HG03108 (cell line): ENCODE measurements at regions not wholly inside any gene's neighbourhood (a gene's known extent, or its start where the extent isn't known, plus 50 kb on each side); places are given as distances from the start of the nearest gene placed in this dataset.

ENCODE experiments used
- ATAC-seq: cut with Tn5 transposase; IDR thresholded peaks from one replicate; pipeline ENCODE4 v1.9.1; 2021; ENCODE audit warnings: moderate library complexity; ENCODE audit not compliant: unreplicated experiment

DNA sequence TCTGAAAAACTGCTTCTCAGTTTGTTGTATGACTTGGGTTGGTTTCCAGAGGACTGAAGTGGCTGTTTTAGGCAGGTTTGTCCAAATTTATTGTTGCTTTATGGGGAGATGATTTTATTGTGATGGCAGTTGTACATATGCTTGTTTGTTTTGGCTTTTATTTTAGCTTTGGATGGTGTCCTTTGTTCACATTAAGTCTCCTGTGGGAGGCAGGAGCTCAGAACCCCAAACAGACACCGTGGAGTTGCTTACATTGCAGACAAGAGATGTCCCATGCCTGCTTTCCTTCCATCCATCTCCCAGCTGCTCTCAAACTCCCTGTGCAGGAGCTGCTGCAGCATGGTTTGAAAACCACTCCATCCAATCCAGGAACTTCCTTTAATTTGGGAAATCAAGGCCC, 414.7 kb downstream of the LPIN1 start:
- ATAC-seq: no peak

DNA sequence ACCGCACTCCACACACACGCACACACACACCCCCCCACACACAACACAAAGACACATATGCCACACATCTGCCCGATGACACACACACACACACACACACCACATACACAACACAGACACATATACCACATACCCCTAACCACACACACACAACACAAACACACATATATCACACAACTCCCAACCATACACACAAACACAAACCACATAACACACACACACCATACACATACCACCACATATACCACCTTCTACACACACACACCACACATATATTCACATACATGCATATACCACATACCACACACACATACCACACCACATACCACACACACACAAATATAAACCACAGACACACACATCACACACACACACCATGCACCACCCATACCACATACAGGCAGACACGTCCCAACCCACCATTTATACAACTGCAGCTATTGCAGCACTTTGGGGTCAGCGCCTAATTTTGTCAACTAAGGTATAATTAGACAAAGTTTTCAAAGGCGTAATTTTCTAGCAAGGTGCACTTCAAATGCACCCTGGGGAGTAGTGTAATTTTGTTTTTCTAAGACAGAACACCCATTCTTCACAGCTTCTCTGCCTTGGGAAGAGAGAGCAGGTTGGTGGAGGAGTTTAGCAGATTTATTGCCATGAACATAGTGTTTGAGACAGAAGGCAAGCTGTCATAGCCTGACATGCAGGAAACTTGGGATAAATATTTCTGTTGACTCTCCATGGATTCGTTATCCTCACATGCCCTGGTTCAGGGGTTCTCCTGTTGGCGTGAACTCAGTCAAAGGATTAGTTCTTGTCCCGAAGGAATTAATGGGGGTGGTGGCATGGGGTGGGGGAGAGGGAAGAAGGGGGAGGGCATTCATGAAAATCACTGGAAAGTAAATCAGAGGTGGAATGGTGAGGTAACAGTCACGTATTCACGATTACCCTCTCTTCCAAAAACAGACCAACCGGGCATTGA, 416.1 kb downstream of the LPIN1 start:
- ATAC-seq: no peak

DNA sequence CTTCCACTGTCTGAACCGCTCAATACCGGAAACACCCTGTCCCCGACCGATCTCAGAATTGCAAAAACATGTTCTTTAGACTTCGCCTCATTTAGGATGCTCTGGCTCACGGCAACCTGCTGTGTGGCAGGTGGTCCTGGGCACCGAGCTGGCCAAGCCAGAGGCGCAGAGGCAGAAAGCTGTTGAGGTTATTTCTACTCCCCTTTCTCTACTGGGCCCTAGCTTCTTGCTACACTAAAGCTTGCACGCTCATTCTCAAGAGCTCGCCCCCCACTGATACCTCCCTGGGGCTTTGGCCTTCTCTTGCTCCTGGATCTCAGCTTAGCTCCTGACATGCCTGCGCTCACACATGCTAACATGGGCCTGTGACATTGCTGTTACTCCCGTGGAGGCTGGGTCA, 417.4 kb downstream of the LPIN1 start:
- ATAC-seq: no peak

DNA sequence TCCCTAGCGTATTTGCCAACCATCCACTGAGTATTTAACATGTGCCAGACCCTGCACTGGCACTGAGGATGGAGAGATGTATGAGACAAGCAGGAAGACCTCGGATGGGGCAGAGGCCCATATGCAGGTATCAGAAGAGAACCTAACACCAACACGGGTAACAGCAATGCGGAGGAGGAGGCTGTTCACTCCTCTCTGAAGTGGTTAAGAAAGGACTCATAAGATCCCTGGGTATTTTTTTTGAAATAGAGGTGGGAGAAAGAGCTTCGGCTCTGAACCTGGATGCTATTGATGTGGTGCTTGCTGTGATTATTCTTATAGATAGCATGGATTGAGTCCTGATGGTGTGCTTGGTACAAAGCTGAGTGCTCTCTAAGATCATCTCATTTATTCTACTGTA, 418.3 kb downstream of the LPIN1 start:
- no peak for ATAC-seq

DNA sequence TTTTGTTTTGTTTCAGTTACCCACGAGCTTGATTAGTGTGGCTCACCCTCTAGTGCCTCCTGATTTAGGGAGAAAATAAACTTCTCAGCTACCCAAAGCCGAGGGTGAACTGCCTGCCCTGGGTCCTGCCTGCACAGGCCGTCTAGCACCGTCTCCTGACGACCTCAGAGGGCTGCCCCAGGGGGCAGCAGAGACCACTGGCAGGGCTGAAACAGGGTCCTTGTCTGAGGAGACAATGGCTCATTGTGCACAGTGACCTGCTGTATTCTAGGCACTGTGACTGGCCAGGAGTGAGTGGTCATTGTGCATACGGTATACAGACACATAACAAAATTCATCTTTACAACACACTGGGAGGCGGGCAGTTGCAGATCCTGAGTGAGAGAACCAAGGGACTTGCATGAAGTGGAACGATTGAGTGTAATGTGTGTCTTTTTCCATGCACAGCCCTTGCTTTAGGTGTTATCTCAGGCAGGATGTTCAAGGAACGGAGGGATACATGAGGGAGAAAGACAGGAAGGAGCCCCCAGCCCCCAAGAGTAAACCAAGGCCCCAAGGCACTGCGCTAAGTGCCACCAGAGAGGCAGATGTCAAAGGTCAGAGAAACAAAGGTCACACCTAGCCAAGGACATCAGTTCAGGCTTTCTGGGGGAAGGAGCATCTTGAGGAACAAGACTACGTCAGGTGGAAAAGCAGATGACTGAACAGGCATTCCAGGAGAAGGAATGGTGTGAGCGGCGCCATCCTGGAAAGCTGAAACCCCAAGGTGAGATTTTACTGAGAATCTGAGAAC, 421.3 kb downstream of the LPIN1 start:
- no peak for ATAC-seq

DNA sequence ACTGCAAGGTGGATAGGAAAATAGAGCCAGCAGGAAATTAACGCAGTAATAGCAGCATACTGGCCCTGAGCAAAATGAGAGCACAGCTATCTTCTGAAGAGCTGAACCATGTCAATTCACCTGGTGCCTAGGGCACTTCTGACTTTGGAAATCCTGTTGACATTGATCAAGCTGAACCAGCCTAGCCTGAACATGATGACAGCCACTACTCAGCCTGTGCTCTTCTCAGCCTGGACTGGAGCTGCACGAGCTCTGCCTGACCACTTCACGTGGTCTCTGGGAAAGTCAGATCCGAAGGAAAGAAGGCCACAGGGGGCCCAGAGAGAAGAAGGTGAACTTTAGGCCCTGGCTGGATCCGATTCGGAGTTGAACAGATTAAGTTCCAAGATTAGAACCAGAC, 421.9 kb downstream of the LPIN1 start:
- no peak for ATAC-seq

DNA sequence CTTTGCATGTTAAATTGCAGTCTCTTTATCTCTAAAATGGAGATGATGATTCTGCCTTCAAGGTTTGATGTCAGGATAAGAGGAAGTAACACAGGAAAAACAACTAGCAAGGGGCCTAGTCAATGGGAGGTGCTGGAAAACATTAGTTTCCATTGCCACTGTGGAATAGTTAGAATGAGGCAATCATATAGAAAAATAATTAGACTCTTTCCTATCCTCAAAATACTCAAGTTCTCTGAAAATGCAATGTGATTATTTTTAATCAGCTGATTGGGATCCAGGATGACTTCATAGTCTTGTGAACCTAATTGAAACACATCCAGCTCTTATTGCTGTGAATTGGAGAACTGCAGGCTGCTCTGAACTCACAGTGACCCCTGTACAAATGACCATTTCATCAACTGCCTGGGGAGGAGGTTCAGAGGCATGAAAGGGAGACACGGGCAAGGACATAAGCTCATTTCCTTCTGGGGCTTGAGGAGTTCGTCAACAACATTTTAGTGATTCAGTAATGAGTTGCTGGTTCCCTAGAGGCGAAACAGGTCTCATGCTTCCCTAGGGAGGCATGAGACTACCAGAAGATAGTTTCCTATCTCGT, 422.5 kb downstream of the LPIN1 start:
- no peak for ATAC-seq

DNA sequence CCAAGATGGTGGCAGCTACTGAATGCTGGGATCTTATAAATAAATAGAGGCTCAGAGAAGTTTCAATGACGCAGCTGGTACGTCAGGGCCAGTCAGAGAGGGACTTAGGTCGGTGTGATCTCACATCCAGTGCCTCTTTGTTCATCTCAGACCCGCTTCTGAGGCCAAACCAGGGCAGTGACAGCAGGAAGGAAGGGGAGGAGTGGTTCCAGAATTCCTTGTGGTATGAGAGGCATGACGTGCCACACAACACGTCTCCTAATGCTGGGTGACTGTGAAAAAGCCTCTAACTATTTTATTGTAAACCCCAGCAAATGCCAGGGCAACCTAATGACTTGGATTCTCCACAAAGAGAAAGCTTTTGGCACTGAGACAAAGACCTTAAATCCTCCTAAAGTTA, 423.3 kb downstream of the LPIN1 start:
- no peak for ATAC-seq

DNA sequence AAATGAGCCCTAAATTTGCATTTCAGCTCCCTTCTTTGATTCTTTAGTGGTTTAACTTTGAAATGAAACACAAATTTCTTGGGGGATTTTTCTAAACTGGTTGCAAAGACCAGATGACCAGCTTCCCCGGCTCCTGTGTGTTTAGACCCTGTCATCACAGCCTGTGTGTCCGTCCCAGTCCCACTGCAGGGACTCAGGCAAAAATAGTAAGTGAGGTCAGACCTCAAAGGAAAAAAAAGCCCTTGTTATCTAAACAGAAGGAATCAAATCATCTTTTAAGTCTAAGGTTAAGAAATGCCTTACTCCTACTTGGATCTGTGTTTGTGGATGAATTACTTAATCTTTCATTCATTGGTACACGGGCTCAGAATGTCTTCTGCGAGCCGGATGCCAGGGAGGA, 423.7 kb downstream of the LPIN1 start:
- ATAC-seq: no peak

DNA sequence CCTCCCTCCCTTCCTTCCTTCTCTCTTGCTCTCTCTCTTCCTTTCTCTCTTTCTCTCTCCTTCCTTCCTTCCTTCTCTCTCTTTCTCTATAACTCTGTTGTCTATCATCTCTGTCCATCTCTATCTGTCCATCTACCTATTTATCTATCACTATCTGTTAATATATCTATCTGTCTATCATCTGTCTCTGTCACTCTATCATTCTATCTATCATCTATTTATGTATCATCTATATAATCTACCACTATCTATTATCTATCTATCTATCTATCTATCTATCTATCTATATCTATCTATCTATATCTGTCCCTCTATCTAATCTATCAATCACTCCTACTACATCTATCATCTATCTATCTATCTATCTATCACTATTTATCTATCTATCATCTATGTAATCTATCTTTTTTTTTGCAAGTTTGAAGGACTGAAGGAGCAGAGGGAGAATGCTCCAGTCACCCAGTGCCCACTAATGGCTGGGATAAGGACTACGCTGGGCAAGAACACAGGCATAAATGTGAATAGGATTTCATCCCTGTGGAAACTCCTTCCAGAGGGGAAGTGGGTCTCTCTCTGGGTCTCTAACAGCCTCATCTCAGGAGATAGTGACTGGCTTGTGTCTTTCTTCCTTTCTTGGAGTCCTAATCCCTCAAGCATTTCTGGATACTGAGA, 427.0 kb downstream of the LPIN1 start:
- no peak for ATAC-seq

DNA sequence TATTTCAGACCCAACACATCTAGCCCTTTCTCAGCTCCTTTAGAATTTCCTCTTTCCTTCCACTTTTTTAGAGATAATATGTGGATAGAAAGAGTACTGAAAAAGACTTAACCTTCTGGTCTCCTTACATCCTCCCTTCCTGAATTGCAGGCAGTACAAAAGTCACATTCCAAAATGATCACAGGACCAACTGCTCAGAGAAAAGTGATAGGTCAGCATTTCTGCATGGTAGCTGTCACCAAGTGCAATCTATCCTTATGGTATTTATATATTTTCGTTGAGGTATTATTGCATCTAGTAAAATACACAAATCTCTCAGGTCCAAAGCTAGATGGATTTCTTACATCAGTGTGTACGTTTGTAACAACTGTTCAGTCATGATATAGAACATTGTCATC, 427.5 kb downstream of the LPIN1 start:
- ATAC-seq: no peak

DNA sequence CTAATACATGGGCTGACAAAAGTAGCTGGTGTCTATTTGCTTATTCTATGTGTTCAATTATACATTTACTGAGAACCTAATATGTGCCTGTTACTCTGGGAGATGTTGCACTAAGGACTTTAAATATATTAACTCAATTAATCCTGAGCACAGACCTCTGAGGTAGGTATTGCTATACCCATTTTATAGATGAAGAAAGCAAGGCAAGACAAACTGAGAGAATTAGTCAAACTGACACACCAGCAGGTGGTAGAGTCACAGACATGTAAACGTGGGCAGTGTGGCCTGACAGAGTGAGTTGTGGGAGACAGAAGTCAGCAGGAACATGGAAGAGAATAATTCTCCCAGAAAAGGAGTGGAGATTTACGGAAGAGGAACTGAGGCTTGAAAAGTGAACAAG, 428.9 kb downstream of the LPIN1 start:
- no peak for ATAC-seq

DNA sequence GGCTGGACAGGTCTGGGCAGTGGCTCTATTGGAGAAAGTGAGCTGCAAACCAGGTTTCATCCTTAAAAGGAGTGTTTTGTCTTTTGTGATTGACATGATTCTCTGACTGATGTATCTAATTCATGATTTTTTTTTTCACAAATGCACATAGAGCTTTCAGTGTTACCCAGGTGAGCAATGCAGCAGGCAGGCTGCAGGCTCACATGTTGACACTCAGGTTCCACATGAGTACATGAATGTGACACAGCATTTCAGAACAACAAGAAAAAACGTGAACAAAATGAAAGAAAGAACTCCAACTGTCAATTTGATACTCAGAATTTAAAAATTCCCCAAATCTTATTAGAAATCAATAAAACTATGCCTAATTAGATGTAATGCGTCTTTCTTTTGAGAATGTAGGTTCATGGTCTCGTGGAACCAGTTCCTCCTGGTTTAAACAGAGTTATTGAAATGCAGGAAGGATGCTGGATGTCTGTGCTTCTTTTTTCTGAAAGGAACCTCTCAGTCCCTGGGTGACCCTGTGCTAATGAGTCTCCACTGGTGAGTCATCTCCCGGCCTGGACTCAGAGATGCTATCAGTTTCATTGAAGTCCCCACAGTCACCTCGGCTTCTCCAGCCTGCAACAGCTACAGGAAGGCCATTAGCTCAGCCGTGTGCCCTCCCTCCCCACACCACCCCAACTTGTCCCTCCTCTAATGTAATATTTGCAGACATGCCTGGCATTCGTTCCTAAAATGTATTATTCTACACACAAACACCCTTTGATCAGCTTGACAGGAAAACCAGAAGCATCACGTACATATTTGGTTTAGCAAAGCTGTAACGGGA, 430.4 kb downstream of the LPIN1 start:
- peak; percentile 76 for ATAC-seq

DNA sequence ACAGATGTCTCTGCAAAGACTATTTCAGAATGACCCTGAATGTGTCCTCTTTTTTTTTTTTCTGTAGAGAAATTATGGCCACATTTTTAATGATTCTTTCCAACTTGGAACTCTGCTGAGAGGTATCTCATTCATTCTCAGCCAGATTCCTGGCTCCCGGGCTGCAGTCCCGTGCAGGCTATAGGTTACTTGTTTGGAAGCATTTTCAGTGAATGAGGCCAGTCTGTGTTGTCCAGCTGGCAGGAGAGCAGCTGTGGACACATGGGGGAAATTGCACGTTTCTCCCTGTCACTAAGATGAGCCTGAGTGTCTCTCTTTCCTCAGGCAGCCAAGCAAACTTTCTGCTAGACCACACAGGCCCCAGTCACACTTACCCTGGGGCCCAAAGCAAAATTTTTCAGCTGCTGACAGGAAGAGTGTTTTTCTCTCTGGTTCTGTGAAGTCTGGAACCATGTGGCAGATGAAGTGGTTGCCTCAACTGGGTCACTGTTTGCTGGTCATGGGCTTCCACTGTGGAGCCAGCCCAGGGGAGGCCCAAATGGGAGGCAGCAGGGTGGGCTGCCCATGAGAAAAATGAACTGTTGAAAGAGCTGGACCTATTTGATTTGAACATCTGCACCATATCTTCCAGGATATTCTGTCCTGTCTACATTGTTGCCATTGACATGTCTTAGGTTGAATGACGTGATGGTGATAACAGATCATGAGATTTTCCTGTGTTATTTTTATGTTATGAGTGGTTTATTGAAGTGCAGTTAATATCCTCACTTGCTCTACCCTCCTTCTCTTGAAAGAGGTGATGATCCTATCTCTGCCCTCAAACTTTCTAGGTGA, 431.2 kb downstream of the LPIN1 start:
- ATAC-seq: peak; percentile 63

DNA sequence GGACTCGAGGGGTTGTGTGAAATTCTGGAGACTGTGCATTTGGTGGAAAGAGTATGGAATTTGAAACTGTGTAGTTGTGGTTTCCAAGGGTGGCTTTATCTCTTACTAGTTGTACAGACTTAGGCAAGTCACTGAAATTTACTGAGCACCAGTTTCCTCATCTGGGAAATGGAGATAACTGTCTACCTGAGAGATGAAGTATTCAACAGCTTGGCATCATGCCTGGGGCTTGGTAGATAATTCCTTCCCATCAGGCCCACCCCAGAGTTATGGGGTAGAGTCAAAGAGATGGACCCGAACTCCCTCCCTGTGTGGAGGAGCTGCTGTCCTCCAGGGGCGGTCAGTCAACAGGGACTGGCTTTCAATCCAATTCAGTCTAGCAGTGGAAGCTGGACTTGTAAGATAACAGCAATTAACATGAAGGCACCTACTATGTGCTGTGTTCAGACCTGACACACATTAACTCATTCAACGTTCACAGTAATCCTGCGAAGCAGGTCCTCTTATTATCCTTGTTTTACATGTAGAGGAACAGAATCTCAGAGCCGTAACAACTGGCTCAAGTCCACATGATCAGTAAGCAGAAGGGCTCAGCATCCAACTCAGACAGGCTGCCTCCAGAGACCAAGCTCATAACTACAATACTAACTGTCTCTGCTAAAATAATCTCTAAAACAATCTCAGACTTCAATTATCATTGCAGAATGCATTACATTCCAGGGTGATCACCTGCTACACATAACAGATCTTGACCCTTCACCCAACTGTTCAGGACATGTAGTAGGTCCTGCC, 432.1 kb downstream of the LPIN1 start:
- no peak for ATAC-seq

DNA sequence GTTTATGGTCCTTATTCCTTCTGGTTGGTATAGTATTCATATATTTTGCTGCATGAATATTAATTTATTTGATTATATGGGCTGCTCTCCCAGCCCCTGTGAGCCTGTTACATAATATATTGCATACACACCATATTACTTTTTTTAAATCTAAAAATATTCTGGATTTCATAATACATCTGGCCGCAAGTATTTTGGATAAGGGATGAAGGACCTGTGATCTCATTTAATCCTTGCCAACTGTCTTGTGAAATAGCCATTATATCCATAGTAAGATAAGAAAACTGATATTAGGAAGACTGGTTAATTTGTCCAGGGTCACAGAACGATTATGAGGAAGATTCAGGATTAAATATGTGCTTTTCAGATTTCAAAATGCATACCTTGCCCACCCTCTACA, 433.6 kb downstream of the LPIN1 start:
- no peak for ATAC-seq

DNA sequence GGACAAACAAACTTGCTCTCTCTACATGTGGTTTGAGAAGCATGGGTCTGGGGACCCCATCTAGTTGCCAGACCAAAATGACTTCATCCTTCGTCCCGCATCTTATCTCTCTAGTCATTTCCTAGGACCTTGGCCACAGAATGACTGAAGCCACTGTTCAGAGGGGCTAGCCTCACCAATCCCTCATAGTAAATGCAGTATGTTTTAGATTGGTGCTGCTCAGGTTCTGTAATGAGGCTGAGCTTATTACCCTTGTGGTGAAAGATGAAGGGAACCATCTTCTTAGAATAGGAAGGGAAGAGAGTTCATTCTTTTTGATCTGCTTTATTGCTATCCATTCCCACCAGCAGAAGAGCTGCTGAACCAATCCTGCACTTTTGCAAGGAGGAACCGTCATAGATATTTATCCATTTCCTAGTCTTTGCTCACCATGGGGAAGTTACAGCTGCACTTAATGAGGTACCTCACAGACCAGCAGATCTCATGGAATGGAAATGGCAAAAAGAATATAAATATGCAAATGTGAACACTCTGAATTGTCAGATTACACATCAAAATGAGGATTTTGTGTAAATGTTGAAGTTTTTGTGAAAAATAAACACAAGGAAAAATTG, 436.7 kb downstream of the LPIN1 start:
- ATAC-seq: no peak

DNA sequence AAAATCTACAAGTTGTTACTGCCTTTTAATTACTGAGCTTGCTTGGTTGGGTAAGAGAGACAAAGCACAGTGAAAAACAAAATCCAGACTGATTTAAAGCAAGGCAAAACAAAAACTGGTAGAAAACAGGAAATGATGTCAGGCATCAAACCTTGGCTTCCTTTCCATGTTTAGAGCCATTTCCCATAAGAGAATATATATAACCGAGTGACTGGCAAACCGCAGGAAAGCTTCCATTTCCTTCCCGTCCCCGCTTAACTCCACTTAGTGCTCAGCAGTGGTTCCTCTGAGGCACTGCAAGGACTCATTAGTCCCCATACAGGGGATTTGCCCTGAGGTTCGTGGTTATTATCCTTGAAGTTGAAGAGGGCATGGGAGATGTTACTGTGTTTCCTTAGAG, 446.3 kb downstream of the LPIN1 start:
- ATAC-seq: no peak
